ENCODE measurements at regions not wholly inside any gene's neighbourhood (a gene's known extent, or its start where the extent isn't known, plus 50 kb on each side); places are given as distances from the start of the nearest gene placed in this dataset.

- TF ChIP-seq, protein P1, sequence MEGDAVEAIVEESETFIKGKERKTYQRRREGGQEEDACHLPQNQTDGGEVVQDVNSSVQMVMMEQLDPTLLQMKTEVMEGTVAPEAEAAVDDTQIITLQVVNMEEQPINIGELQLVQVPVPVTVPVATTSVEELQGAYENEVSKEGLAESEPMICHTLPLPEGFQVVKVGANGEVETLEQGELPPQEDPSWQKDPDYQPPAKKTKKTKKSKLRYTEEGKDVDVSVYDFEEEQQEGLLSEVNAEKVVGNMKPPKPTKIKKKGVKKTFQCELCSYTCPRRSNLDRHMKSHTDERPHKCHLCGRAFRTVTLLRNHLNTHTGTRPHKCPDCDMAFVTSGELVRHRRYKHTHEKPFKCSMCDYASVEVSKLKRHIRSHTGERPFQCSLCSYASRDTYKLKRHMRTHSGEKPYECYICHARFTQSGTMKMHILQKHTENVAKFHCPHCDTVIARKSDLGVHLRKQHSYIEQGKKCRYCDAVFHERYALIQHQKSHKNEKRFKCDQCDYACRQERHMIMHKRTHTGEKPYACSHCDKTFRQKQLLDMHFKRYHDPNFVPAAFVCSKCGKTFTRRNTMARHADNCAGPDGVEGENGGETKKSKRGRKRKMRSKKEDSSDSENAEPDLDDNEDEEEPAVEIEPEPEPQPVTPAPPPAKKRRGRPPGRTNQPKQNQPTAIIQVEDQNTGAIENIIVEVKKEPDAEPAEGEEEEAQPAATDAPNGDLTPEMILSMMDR (IDR thresholded peaks at IDR 0.05) = no peak
- TF ChIP-seq POLR2A (IDR thresholded peaks at IDR 0.05) = no peak
These were observed 120.8 kb downstream of the INHBA start for GRCh38 chr7:41582116-41582515.
